Middle frontal gyrus (tissue), 1 donor: ENCODE measurements at regions not wholly inside any gene's neighbourhood (a gene's known extent, or its start where the extent isn't known, plus 50 kb on each side); places are given as distances from the start of the nearest gene placed in this dataset.
"Not testable (repeated sequence)": the region's sequence is repeated elsewhere in the genome, so short reads cannot be mapped to it uniquely, and the experiment has no call there.

Experiments used
- DNase-seq: peaks from one replicate; pipeline ENCODE4 v3.0.0-alpha.2; 2015; ENCODE audit warnings: low spot score; ENCODE audit errors: extremely low spot score

GRCh38 chr5:98296426-98296825 is 477.0 kb upstream of the RGMB start:
- no peak for DNase-seq

- DNase-seq, result no peak
Observed at GRCh38 chr5:98299435-98299834, 474.0 kb upstream of the RGMB start.

GRCh38 chr5:98301547-98301946 is 471.9 kb upstream of the RGMB start:
- DNase-seq, result no peak

GRCh38 chr5:98307811-98308210 is 465.7 kb upstream of the RGMB start:
- no peak for DNase-seq

GRCh38 chr5:98308231-98308630 is 465.2 kb upstream of the RGMB start:
- DNase-seq, result no peak

GRCh38 chr5:98308960-98309359 is 464.5 kb upstream of the RGMB start:
- no peak for DNase-seq

GRCh38 chr5:98309785-98310598 is 463.5 kb upstream of the RGMB start:
- DNase-seq, result no peak

GRCh38 chr5:98314292-98314691 is 459.2 kb upstream of the RGMB start:
- no peak for DNase-seq

- DNase-seq, result no peak
Observed at GRCh38 chr5:98318386-98318785, 455.1 kb upstream of the RGMB start.

- no peak for DNase-seq
Observed at GRCh38 chr5:98319299-98320011, 454.0 kb upstream of the RGMB start.

GRCh38 chr5:98320343-98320742 is 453.1 kb upstream of the RGMB start:
- no peak for DNase-seq

GRCh38 chr5:98321361-98321760 is 452.1 kb upstream of the RGMB start:
- no peak for DNase-seq

GRCh38 chr5:98325187-98325586 is 448.3 kb upstream of the RGMB start:
- not testable (repeated sequence) for DNase-seq

- no peak for DNase-seq
Observed at GRCh38 chr5:98328015-98328414, 445.4 kb upstream of the RGMB start.

GRCh38 chr5:98330871-98331270 is 442.6 kb upstream of the RGMB start:
- no peak for DNase-seq

GRCh38 chr5:98333921-98334320 is 439.5 kb upstream of the RGMB start:
- no peak for DNase-seq

GRCh38 chr5:98334946-98335345 is 438.5 kb upstream of the RGMB start:
- no peak for DNase-seq

GRCh38 chr5:98339141-98339848 is 434.2 kb upstream of the RGMB start:
- no peak for DNase-seq

GRCh38 chr5:98341038-98342032 is 432.1 kb upstream of the RGMB start:
- DNase-seq, result no peak

GRCh38 chr5:98342958-98343660 is 430.4 kb upstream of the RGMB start:
- DNase-seq, result not testable (repeated sequence)
